ENCODE measurements at regions not wholly inside any gene's neighbourhood (a gene's known extent, or its start where the extent isn't known, plus 50 kb on each side); places are given as distances from the start of the nearest gene placed in this dataset.
"Not testable (repeated sequence)": the region's sequence is repeated elsewhere in the genome, so short reads cannot be mapped to it uniquely, and the experiment has no call there.

- no peak for TF ChIP-seq CTCF (IDR thresholded peaks at IDR 0.05; ENCODE audit: low read depth, low read length, missing control alignments)
- no peak for DNase-seq (ENCODE audit: low read depth)
- H3K4me3 ChIP-seq (ENCODE audit: low read depth, low read length): peak overlapping the region; percentile 27; the same call in 1 of the 2 replicates
Measured at GRCh38 chr15:38129531-38130204, 123.0 kb upstream of the SPRED1 start.

DNA sequence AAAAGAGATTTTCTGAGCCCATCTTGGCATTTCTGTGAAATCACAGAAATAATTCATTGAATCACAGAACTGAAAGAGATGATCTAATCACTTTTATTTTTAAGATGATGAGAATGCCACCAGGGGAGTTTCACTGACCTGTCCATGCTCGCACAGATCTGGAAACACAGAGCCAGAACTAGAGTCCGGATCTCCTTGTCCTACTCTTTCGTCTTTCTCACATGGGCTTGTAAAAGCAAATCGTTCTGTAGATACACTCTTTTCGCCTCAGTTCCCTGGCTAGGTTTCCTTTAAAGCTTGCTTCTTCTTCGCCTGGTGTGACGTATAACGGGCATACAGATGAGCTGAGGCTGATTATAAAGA is 122.5 kb upstream of the SPRED1 start:
- DNase-seq (ENCODE audit: low read depth): no peak
- TF ChIP-seq CTCF (IDR thresholded peaks at IDR 0.05; ENCODE audit: low read depth, low read length, missing control alignments): no peak
- H3K4me3 ChIP-seq (ENCODE audit: low read depth, low read length): peak overlapping the region; percentile 27; the same call in 1 of the 2 replicates

DNA sequence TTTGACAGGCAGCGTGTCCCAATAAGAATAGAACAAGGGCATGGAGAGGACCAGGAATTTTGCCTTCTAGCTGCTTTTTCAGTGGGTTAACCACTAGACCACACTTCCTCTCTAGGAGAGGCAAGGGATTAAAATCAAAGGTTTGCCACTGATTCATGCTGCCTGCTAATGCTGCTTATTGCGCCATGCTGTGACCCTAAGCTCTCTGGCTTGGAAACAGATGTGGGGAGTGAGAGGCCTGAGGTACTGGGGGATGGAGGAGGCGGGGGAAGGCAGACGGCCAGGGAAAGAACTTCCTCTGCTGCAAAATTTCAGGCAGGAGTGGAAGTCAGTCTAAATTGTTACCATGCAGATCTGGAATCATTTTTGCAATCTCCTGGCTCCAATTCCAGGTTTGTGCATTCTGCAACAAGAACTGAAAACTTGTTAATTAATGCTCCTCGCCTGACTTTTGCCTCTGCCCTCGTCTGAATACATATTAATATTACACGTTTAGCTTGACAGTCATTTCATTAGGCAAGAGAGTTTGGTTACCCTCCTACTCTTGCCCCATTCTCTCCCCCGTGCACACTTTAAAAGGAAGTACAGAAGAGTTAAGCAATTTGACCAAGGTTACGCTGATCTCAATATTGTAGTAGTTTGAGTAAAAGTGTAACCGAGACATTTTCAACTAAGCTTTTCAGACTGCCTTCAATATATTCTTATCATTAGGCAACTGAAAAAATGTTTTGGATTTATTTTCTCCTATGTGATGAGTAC is 121.7 kb upstream of the SPRED1 start:
- no peak overlapping the region; the same call in 1 of the 2 replicates for H3K4me3 ChIP-seq (ENCODE audit: low read depth, low read length)
- peak; percentile 24 for DNase-seq (ENCODE audit: low read depth)
- TF ChIP-seq CTCF (IDR thresholded peaks at IDR 0.05; ENCODE audit: low read depth, low read length, missing control alignments): no peak

GRCh38 chr15:38134252-38134651 is 118.4 kb upstream of the SPRED1 start:
- DNase-seq (ENCODE audit: low read depth): no peak

DNA sequence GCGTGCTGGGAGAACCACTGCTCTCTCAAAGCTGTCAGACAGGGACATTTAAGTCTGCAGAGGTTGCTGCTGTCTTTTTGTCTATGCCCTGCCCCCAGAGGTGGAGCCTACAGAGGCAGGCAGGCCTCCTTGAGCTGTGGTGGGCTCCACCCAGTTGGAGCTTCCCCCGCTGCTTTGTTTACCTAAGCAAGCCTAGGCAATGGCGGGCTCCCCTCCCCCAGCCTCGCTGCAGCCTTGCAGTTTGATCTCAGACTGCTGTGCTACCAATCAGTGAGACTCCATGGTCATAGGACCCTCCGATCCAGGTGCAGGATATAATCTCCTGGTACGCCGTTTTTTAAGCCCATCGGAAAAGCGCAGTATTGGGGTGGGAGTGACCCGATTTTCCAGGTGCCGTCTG is 110.4 kb upstream of the SPRED1 start:
- not testable (repeated sequence) for DNase-seq (ENCODE audit: low read depth); H3K4me3 ChIP-seq (ENCODE audit: low read depth, low read length)

More at GRCh38 chr15:38134252-38134651, 118.4 kb upstream of the SPRED1 start:
- no peak for TF ChIP-seq CTCF (IDR thresholded peaks at IDR 0.05; ENCODE audit: low read depth, low read length, missing control alignments)
- H3K4me3 ChIP-seq (ENCODE audit: low read depth, low read length): no peak overlapping the region

GRCh38 chr15:38144921-38145320 is 107.7 kb upstream of the SPRED1 start:
- no peak for TF ChIP-seq CTCF (IDR thresholded peaks at IDR 0.05; ENCODE audit: low read depth, low read length, missing control alignments)
- no peak overlapping the region for H3K4me3 ChIP-seq (ENCODE audit: low read depth, low read length)
- no peak for DNase-seq (ENCODE audit: low read depth)

DNA sequence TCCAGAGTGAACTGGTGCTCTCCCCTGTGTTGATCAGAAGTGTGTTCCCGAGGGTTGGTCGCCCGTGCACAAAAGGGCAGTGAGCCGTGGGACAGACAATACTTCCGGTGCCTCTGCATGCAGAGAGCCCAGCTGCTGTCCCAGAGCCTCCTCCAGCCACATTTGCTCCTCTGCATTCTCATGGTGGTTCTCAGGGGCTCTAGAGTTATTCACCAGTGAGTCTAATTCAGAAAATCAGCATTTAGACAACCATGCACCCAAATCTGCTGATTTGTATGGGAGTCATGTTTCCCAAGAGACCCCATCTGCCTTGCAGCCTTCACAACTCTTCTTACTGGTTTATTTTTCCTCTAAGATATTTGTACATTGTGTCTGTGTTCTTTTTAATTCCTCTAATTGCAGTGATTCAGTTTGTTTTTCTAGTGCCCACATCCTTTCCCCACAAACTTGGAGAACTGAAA is 107.0 kb upstream of the SPRED1 start:
- no peak overlapping the region for H3K4me3 ChIP-seq (ENCODE audit: low read depth, low read length)
- TF ChIP-seq CTCF (IDR thresholded peaks at IDR 0.05; ENCODE audit: low read depth, low read length, missing control alignments): no peak
- no peak for DNase-seq (ENCODE audit: low read depth)
